ENCODE measurements at regions not wholly inside any gene's neighbourhood (a gene's known extent, or its start where the extent isn't known, plus 50 kb on each side); places are given as distances from the start of the nearest gene placed in this dataset.
A peak's percentile ranks its signal among the peaks of the same experiment; 100 is the strongest.

GRCh38 chr3:124611520-124611919, 118.7 kb upstream of the UMPS start:
- H3K9me3 ChIP-seq (ENCODE audit: control insufficient read depth, low read length) = no peaks in the 10 kb centered on the region
- H3K36me3 ChIP-seq (ENCODE audit: control insufficient read depth, insufficient read depth, low read length) = no peaks in the 10 kb centered on the region
- H3K27ac ChIP-seq (ENCODE audit: low read depth, low read length, severe bottlenecking) = no peak overlapping the region
- H3K4me3 ChIP-seq (ENCODE audit: extremely low read depth, insufficient read depth, low read length, poor library complexity, severe bottlenecking) = no peak overlapping the region
- H3K4me1 ChIP-seq (ENCODE audit: control insufficient read depth, insufficient read depth, low read length, poor library complexity, severe bottlenecking) = no peaks in the 10 kb centered on the region
- 76 to 81% methylated on average over 4 of the region's 4 CpGs for WGBS, 2 experiments (ENCODE audit: insufficient coverage in 2 of 2)

GRCh38 chr3:124615896-124616543, 114.2 kb upstream of the UMPS start:
- WGBS, 2 experiments (ENCODE audit: insufficient coverage in 2 of 2) = 80 to 100% methylated on average over 1 of the region's 1 CpG
- H3K27ac ChIP-seq (ENCODE audit: low read depth, low read length, severe bottlenecking) = no peak overlapping the region
- peaks cover 2% of the 10 kb centered on the region for H3K9me3 ChIP-seq (ENCODE audit: control insufficient read depth, low read length)
- peaks cover 13% of the 10 kb centered on the region for H3K4me1 ChIP-seq (ENCODE audit: control insufficient read depth, insufficient read depth, low read length, poor library complexity, severe bottlenecking)
- no peaks in the 10 kb centered on the region for H3K36me3 ChIP-seq (ENCODE audit: control insufficient read depth, insufficient read depth, low read length)
- no peak overlapping the region for H3K4me3 ChIP-seq (ENCODE audit: extremely low read depth, insufficient read depth, low read length, poor library complexity, severe bottlenecking)

GRCh38 chr3:124617177-124617576, 113.1 kb upstream of the UMPS start:
- Histone ChIP-seq H3K4me3 (ENCODE audit: extremely low read depth, insufficient read depth, low read length, poor library complexity, severe bottlenecking) (no peak overlapping the region), H3K36me3 (ENCODE audit: control insufficient read depth, insufficient read depth, low read length) (no peaks in the 10 kb centered on the region), H3K9me3 (ENCODE audit: control insufficient read depth, low read length) (peaks cover 2% of the 10 kb centered on the region), H3K27ac (ENCODE audit: low read depth, low read length, severe bottlenecking) (no peak overlapping the region), H3K4me1 (ENCODE audit: control insufficient read depth, insufficient read depth, low read length, poor library complexity, severe bottlenecking) (peaks cover 18% of the 10 kb centered on the region)
- WGBS, 2 experiments (ENCODE audit: insufficient coverage in 2 of 2) = 91 to 100% methylated on average over 1 of the region's 1 CpG

DNA sequence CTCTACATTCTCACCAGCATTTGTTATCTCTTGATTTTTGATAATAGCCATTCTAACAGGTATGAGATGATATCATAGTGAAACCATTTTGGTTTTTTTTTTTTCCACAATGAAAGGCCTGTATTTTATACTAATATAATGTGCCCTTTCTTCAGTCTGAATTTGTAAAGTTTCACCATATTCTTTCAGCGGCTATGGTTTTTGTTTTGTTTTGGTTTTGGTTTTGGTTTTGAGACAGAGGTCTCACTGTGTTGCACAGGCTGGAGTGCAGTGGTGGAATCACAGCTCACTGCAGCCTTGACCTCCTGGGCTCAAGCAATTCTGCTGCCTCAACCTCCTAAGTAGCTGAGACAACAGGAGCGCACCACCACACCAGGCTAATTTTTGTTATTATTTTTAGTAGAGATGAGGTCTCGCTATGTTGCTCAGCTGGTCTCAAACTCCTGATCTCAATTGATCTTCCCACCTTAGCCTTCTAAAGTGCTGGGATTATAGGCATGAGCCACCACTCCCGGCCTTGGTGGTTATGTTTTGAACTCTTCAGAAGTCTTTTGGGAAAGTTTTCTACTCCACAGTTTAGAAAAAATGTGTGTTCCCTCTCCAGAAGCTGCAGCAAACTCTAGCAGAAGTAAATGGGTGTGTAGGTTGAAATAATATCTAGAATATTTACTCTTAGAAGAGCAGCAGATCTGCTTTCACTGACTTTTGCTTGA, 110.2 kb upstream of the UMPS start:
- Histone ChIP-seq H3K27ac (ENCODE audit: low read depth, low read length, severe bottlenecking) (peak overlapping the region; percentile 80), H3K9me3 (ENCODE audit: control insufficient read depth, low read length) (peaks cover 7% of the 10 kb centered on the region), H3K4me3 (ENCODE audit: extremely low read depth, insufficient read depth, low read length, poor library complexity, severe bottlenecking) (no peak overlapping the region), H3K36me3 (ENCODE audit: control insufficient read depth, insufficient read depth, low read length) (peaks cover 5% of the 10 kb centered on the region), H3K4me1 (ENCODE audit: control insufficient read depth, insufficient read depth, low read length, poor library complexity, severe bottlenecking) (peaks cover 18% of the 10 kb centered on the region)
- 93% methylated on average over 2 of the region's 4 CpGs; no CpG with 5 or more reads in 1 of the 2 experiments for WGBS, 2 experiments (ENCODE audit: insufficient coverage in 2 of 2)

- Histone ChIP-seq H3K9me3 (ENCODE audit: control insufficient read depth, low read length) (peaks cover 7% of the 10 kb centered on the region), H3K36me3 (ENCODE audit: control insufficient read depth, insufficient read depth, low read length) (peaks cover 5% of the 10 kb centered on the region), H3K4me1 (ENCODE audit: control insufficient read depth, insufficient read depth, low read length, poor library complexity, severe bottlenecking) (peaks cover 18% of the 10 kb centered on the region), H3K27ac (ENCODE audit: low read depth, low read length, severe bottlenecking) (peak overlapping the region; percentile 80), H3K4me3 (ENCODE audit: extremely low read depth, insufficient read depth, low read length, poor library complexity, severe bottlenecking) (no peak overlapping the region)
- WGBS, 2 experiments (ENCODE audit: insufficient coverage in 2 of 2) = 67 to 100% methylated on average over 1 to 3 of the region's 6 CpGs
Observed at GRCh38 chr3:124620600-124621063, 109.6 kb upstream of the UMPS start.

- 80 to 100% methylated on average over 1 of the region's 3 CpGs for WGBS, 2 experiments (ENCODE audit: insufficient coverage in 2 of 2)
- peaks cover 7% of the 10 kb centered on the region for H3K9me3 ChIP-seq (ENCODE audit: control insufficient read depth, low read length)
- peaks cover 5% of the 10 kb centered on the region for H3K36me3 ChIP-seq (ENCODE audit: control insufficient read depth, insufficient read depth, low read length)
- no peak overlapping the region for H3K27ac ChIP-seq (ENCODE audit: low read depth, low read length, severe bottlenecking)
- H3K4me1 ChIP-seq (ENCODE audit: control insufficient read depth, insufficient read depth, low read length, poor library complexity, severe bottlenecking) = peaks cover 20% of the 10 kb centered on the region
- no peak overlapping the region for H3K4me3 ChIP-seq (ENCODE audit: extremely low read depth, insufficient read depth, low read length, poor library complexity, severe bottlenecking)
Observed at GRCh38 chr3:124621498-124621897, 108.8 kb upstream of the UMPS start.

DNA sequence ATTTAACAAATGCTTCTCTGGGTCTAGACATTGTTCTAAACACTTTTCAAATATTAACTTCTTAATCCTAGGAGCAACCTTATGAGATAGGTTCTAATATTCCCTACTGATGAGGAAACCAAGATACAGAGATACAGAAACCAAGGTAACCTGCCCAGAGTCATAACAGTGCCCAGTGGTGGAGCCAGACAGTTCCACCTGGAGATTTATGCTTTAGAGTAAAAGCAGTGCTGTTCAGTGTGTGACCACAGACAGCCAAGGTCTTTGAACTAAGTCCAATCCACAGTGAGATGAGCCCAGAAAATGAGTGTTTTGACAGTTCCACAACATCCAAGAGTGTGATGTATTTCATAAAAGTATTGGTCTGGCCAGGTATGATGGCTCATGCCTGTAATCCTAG, 105.2 kb upstream of the UMPS start:
- Histone ChIP-seq H3K4me1 (ENCODE audit: control insufficient read depth, insufficient read depth, low read length, poor library complexity, severe bottlenecking) (peaks cover 29% of the 10 kb centered on the region), H3K27ac (ENCODE audit: low read depth, low read length, severe bottlenecking) (no peak overlapping the region), H3K4me3 (ENCODE audit: extremely low read depth, insufficient read depth, low read length, poor library complexity, severe bottlenecking) (no peak overlapping the region), H3K9me3 (ENCODE audit: control insufficient read depth, low read length) (peaks cover 4% of the 10 kb centered on the region), H3K36me3 (ENCODE audit: control insufficient read depth, insufficient read depth, low read length) (peaks cover 5% of the 10 kb centered on the region)

- no peak overlapping the region for H3K4me3 ChIP-seq (ENCODE audit: extremely low read depth, insufficient read depth, low read length, poor library complexity, severe bottlenecking)
- H3K27ac ChIP-seq (ENCODE audit: low read depth, low read length, severe bottlenecking) = peak overlapping the region; percentile 62
- WGBS, 2 experiments (ENCODE audit: insufficient coverage in 2 of 2) = 68 to 85% methylated on average over 6 of the region's 6 CpGs
Observed at GRCh38 chr3:124627501-124627908, 102.7 kb upstream of the UMPS start.

DNA sequence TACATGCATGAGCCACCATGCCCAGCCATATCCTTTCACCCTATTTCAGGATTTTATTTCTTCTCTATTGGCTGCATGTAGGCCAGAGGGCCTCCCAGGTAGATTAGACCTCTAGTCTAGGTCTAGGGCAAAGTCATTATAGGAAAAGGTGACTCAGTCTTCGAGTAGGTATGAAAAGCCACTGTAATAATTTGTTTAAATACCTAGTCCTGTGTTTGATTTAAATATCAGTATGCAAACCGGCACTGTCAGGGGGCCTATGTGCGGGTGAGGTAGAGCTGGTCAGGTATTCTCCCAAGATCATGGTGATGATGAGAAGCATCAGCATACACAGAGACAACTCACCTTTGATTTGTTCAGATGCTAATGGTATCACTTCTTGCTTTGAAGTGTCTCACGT, 101.4 kb upstream of the UMPS start:
- H3K4me1 ChIP-seq (ENCODE audit: control insufficient read depth, insufficient read depth, low read length, poor library complexity, severe bottlenecking) = peaks cover 29% of the 10 kb centered on the region
- H3K27ac ChIP-seq (ENCODE audit: low read depth, low read length, severe bottlenecking) = no peak overlapping the region
- no peaks in the 10 kb centered on the region for H3K9me3 ChIP-seq (ENCODE audit: control insufficient read depth, low read length)
- 67 to 100% methylated on average over 2 to 3 of the region's 4 CpGs for WGBS, 2 experiments (ENCODE audit: insufficient coverage in 2 of 2)
- H3K4me3 ChIP-seq (ENCODE audit: extremely low read depth, insufficient read depth, low read length, poor library complexity, severe bottlenecking) = no peak overlapping the region
- H3K36me3 ChIP-seq (ENCODE audit: control insufficient read depth, insufficient read depth, low read length) = peaks cover 17% of the 10 kb centered on the region

More at GRCh38 chr3:124627501-124627908, 102.7 kb upstream of the UMPS start:
- Histone ChIP-seq H3K36me3 (ENCODE audit: control insufficient read depth, insufficient read depth, low read length) (peaks cover 10% of the 10 kb centered on the region), H3K9me3 (ENCODE audit: control insufficient read depth, low read length) (peaks cover 4% of the 10 kb centered on the region), H3K4me1 (ENCODE audit: control insufficient read depth, insufficient read depth, low read length, poor library complexity, severe bottlenecking) (peaks cover 28% of the 10 kb centered on the region)

- Histone ChIP-seq H3K4me3 (ENCODE audit: extremely low read depth, insufficient read depth, low read length, poor library complexity, severe bottlenecking) (no peak overlapping the region), H3K4me1 (ENCODE audit: control insufficient read depth, insufficient read depth, low read length, poor library complexity, severe bottlenecking) (peaks cover 29% of the 10 kb centered on the region), H3K9me3 (ENCODE audit: control insufficient read depth, low read length) (no peaks in the 10 kb centered on the region), H3K36me3 (ENCODE audit: control insufficient read depth, insufficient read depth, low read length) (peaks cover 23% of the 10 kb centered on the region), H3K27ac (ENCODE audit: low read depth, low read length, severe bottlenecking) (no peak overlapping the region)
- WGBS, 2 experiments (ENCODE audit: insufficient coverage in 2 of 2) = 82 to 100% methylated on average over 1 of the region's 2 CpGs
Observed at GRCh38 chr3:124629497-124629896, 100.8 kb upstream of the UMPS start.

DNA sequence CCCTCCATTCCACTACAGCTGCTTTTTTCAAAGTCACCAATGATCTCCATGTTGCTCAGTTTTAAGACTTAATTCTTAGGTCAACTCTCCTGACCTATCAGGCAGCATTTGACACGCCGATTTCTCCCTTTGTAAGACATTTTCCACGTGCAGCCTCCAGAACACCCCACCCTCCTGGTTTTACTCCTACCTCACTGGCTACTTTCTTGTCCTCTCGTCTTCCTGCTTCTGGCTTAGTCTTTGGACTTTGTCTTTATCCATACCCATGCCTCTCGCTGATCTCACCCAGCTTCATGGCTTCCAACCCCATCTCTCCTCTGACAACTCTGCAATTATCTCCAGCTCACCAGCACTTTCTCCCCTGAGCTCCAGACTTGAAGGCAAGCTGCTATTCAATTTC, 99.3 kb upstream of the UMPS start:
- H3K4me3 ChIP-seq (ENCODE audit: extremely low read depth, insufficient read depth, low read length, poor library complexity, severe bottlenecking) = no peak overlapping the region
- H3K36me3 ChIP-seq (ENCODE audit: control insufficient read depth, insufficient read depth, low read length) = peaks cover 29% of the 10 kb centered on the region
- H3K4me1 ChIP-seq (ENCODE audit: control insufficient read depth, insufficient read depth, low read length, poor library complexity, severe bottlenecking) = peaks cover 29% of the 10 kb centered on the region
- no peak overlapping the region for H3K27ac ChIP-seq (ENCODE audit: low read depth, low read length, severe bottlenecking)
- H3K9me3 ChIP-seq (ENCODE audit: control insufficient read depth, low read length) = no peaks in the 10 kb centered on the region
- WGBS, 2 experiments (ENCODE audit: insufficient coverage in 2 of 2) = 95 to 96% methylated on average over 5 of the region's 5 CpGs

Measured in mesodermal cell (in vitro differentiated cells).